ENCODE measurements at regions not wholly inside any gene's neighbourhood (a gene's known extent, or its start where the extent isn't known, plus 50 kb on each side); places are given as distances from the start of the nearest gene placed in this dataset.

DNA sequence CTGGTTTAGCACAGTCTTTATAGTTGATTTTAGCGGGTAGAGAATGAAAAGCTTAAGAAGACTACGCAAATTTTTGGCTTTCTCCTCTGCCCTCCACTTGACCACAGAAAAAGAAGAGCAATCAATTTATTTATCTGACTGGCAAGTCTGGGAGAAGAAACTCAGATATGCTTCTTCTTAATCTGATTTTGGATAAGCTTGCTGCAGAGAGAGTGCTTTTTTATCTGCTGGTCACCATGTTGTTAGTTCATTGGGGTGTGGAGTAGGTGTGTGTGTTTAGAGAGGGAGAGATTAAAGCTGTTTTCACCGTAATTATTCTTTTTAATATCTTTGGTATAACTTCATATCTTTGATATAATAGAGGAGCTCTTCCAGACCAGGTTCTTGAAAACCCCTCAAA, 471.4 kb upstream of the SLC10A2 start:
- TF ChIP-seq CTCF (IDR thresholded peaks at IDR 0.05; ENCODE audit: poor library complexity) (no peak), EZH2phosphoT487 (IDR thresholded peaks at IDR 0.05; ENCODE audit: low read depth, severe bottlenecking, unreplicated experiment) (no peak)

Measured in hepatocyte (in vitro differentiated cells).